ENCODE measurements at regions not wholly inside any gene's neighbourhood (a gene's known extent, or its start where the extent isn't known, plus 50 kb on each side); places are given as distances from the start of the nearest gene placed in this dataset.

- Histone ChIP-seq H3K9me2 (ENCODE audit: insufficient read depth) (no peaks in the 10 kb centered on the region), H4K20me1 (replicated peaks; ENCODE audit: insufficient read depth) (no peaks in the 10 kb centered on the region), H3K4me3 (peak overlapping the region; percentile 29; the same call in 1 of the 2 replicates), H3K27me3 (ENCODE audit: insufficient read depth) (no peaks in the 10 kb centered on the region), H3K79me2 (replicated peaks; ENCODE audit: insufficient read depth) (no peaks in the 10 kb centered on the region), H2AFZ (no peak overlapping the region), H3F3A (replicated peaks; ENCODE audit: low read depth) (no peaks in the 10 kb centered on the region), H3K4me1 (ENCODE audit: insufficient read depth) (peaks cover 17% of the 10 kb centered on the region), H3K4me2 (peak overlapping the region; percentile 73), H3K27ac (ENCODE audit: low read depth) (no peak overlapping the region), H3K36me3 (ENCODE audit: insufficient read depth) (no peaks in the 10 kb centered on the region)
- Mint-ChIP-seq H3K36me3 (ENCODE audit: low read depth) (no peaks in the 10 kb centered on the region), H3K27me3 (ENCODE audit: insufficient read depth, low read depth, poor library complexity) (no peaks in the 10 kb centered on the region), H3K9me3 (no peaks in the 10 kb centered on the region), H3K4me3 (no peak overlapping the region), H3K4me1 (peaks cover 5% of the 10 kb centered on the region), H3K27ac (no peak overlapping the region)
- DNase-seq (ENCODE audit: low spot score) (peak; percentile 14), ATAC-seq (peak; percentile 64)
- TF ChIP-seq CREB1 (CRISPR knock-in tag; IDR thresholded peaks at IDR 0.05; ENCODE audit: low read depth) (no peak), EZH2 (IDR thresholded peaks at IDR 0.05; ENCODE audit: low read depth, unreplicated experiment) (no peak), NANOG (IDR thresholded peaks at IDR 0.05; ENCODE audit: borderline replicate concordance) (no peak), EZH2phosphoT487 (IDR thresholded peaks at IDR 0.05; ENCODE audit: unreplicated experiment) (no peak), ZNF114 (CRISPR knock-in tag; IDR thresholded peaks at IDR 0.05) (no peak), ETS1 (IDR thresholded peaks at IDR 0.05) (no peak), POLR2AphosphoS5 (IDR thresholded peaks at IDR 0.05; ENCODE audit: low read depth) (no peak), REST (IDR thresholded peaks at IDR 0.05; ENCODE audit: unreplicated experiment) (no peak), JUNB (IDR thresholded peaks at IDR 0.05; ENCODE audit: unreplicated experiment) (no peak), STAT1 (IDR thresholded peaks at IDR 0.05; ENCODE audit: unreplicated experiment) (no peak), ZNF331 (CRISPR knock-in tag; IDR thresholded peaks at IDR 0.05; ENCODE audit: low read depth) (no peak), CTCF (conservative IDR thresholded peaks at IDR 0.05; ENCODE audit: low read depth in 2 of 2) (no peak), ZNF462 (CRISPR knock-in tag; IDR thresholded peaks at IDR 0.05) (no peak)
Measured at GRCh38 chr2:138094031-138094430, 129.8 kb downstream of the HNMT start.

Data from GM23338 (cell line).